ENCODE measurements at regions not wholly inside any gene's neighbourhood (a gene's known extent, or its start where the extent isn't known, plus 50 kb on each side); places are given as distances from the start of the nearest gene placed in this dataset.
"Not testable (repeated sequence)": the region's sequence is repeated elsewhere in the genome, so short reads cannot be mapped to it uniquely, and the experiment has no call there.

GRCh38 chr1:187691439-187691838, 862.7 kb downstream of the PLA2G4A start:
- Histone ChIP-seq H3K4me3 (no peak overlapping the region), H3K27ac (no peak overlapping the region), H3K9ac (no peak overlapping the region), H3K4me1 (no peaks in the 10 kb centered on the region), H3K9me3 (no peaks in the 10 kb centered on the region), H3K4me2 (no peak overlapping the region), H3K27me3 (no peaks in the 10 kb centered on the region), H3K36me3 (no peaks in the 10 kb centered on the region), H4K20me1 (no peaks in the 10 kb centered on the region)
- TF ChIP-seq Cebpa-rat (IDR thresholded peaks at IDR 0.05) = no peak

- Histone ChIP-seq H3K27me3 (no peaks in the 10 kb centered on the region), H3K9me3 (no peaks in the 10 kb centered on the region), H3K4me3 (no peak overlapping the region), H3K9ac (no peak overlapping the region), H3K4me1 (no peaks in the 10 kb centered on the region), H3K4me2 (no peak overlapping the region), H3K36me3 (no peaks in the 10 kb centered on the region), H3K27ac (no peak overlapping the region), H4K20me1 (no peaks in the 10 kb centered on the region)
- no peak for TF ChIP-seq Cebpa-rat (IDR thresholded peaks at IDR 0.05)
Measured at GRCh38 chr1:187692799-187693198, 864.0 kb downstream of the PLA2G4A start.

GRCh38 chr1:187696073-187696472, 867.3 kb downstream of the PLA2G4A start:
- Histone ChIP-seq H3K27me3 (no peaks in the 10 kb centered on the region), H3K4me2 (no peak overlapping the region), H3K9ac (no peak overlapping the region), H4K20me1 (no peaks in the 10 kb centered on the region), H3K4me3 (no peak overlapping the region), H3K9me3 (no peaks in the 10 kb centered on the region), H3K27ac (no peak overlapping the region), H3K36me3 (no peaks in the 10 kb centered on the region), H3K4me1 (no peaks in the 10 kb centered on the region)
- no peak for TF ChIP-seq Cebpa-rat (IDR thresholded peaks at IDR 0.05)

GRCh38 chr1:187703138-187704130, 874.7 kb downstream of the PLA2G4A start:
- not testable (repeated sequence) for H4K20me1 ChIP-seq, H3K27me3 ChIP-seq, H3K9me3 ChIP-seq, H3K9ac ChIP-seq, H3K27ac ChIP-seq, H3K4me1 ChIP-seq, H3K36me3 ChIP-seq, H3K4me3 ChIP-seq, H3K4me2 ChIP-seq

- no peak for TF ChIP-seq Cebpa-rat (IDR thresholded peaks at IDR 0.05)
- Histone ChIP-seq H3K4me2 (no peak overlapping the region), H3K36me3 (no peaks in the 10 kb centered on the region), H3K9me3 (no peaks in the 10 kb centered on the region), H3K4me3 (no peak overlapping the region), H3K27me3 (no peaks in the 10 kb centered on the region), H3K4me1 (no peaks in the 10 kb centered on the region), H3K9ac (no peak overlapping the region), H4K20me1 (no peaks in the 10 kb centered on the region), H3K27ac (no peak overlapping the region)
Measured at GRCh38 chr1:187714470-187714869, 885.7 kb downstream of the PLA2G4A start.

GRCh38 chr1:187715483-187715882, 886.7 kb downstream of the PLA2G4A start:
- H3K9me3 ChIP-seq = no peaks in the 10 kb centered on the region
- H3K9ac ChIP-seq = no peak overlapping the region
- TF ChIP-seq Cebpa-rat (IDR thresholded peaks at IDR 0.05) = no peak
- no peaks in the 10 kb centered on the region for H3K27me3 ChIP-seq
- no peaks in the 10 kb centered on the region for H3K36me3 ChIP-seq
- no peak overlapping the region for H3K27ac ChIP-seq
- H3K4me1 ChIP-seq = no peaks in the 10 kb centered on the region
- no peak overlapping the region for H3K4me3 ChIP-seq
- no peaks in the 10 kb centered on the region for H4K20me1 ChIP-seq
- H3K4me2 ChIP-seq = no peak overlapping the region

GRCh38 chr1:187716160-187716559, 887.4 kb downstream of the PLA2G4A start:
- no peaks in the 10 kb centered on the region for H3K4me1 ChIP-seq
- no peak overlapping the region for H3K27ac ChIP-seq
- no peaks in the 10 kb centered on the region for H3K9me3 ChIP-seq
- no peak overlapping the region for H3K4me3 ChIP-seq
- H3K36me3 ChIP-seq = no peaks in the 10 kb centered on the region
- no peaks in the 10 kb centered on the region for H4K20me1 ChIP-seq
- no peak overlapping the region for H3K9ac ChIP-seq
- TF ChIP-seq Cebpa-rat (IDR thresholded peaks at IDR 0.05) = no peak
- H3K27me3 ChIP-seq = no peaks in the 10 kb centered on the region
- H3K4me2 ChIP-seq = no peak overlapping the region

- H4K20me1 ChIP-seq = no peaks in the 10 kb centered on the region
Measured at GRCh38 chr1:187718527-187718926, 889.8 kb downstream of the PLA2G4A start.

GRCh38 chr1:187721216-187721615, 892.5 kb downstream of the PLA2G4A start:
- no peak overlapping the region for H3K4me2 ChIP-seq
- no peaks in the 10 kb centered on the region for H4K20me1 ChIP-seq
- no peaks in the 10 kb centered on the region for H3K9me3 ChIP-seq
- no peaks in the 10 kb centered on the region for H3K36me3 ChIP-seq
- TF ChIP-seq Cebpa-rat (IDR thresholded peaks at IDR 0.05) = no peak
- H3K4me3 ChIP-seq = no peak overlapping the region
- no peak overlapping the region for H3K9ac ChIP-seq
- no peak overlapping the region for H3K27ac ChIP-seq
- no peaks in the 10 kb centered on the region for H3K4me1 ChIP-seq
- H3K27me3 ChIP-seq = no peaks in the 10 kb centered on the region

More at GRCh38 chr1:187718527-187718926, 889.8 kb downstream of the PLA2G4A start:
- no peak for TF ChIP-seq Cebpa-rat (IDR thresholded peaks at IDR 0.05)
- H3K4me3 ChIP-seq = no peak overlapping the region
- no peaks in the 10 kb centered on the region for H3K36me3 ChIP-seq
- no peak overlapping the region for H3K27ac ChIP-seq
- no peak overlapping the region for H3K4me2 ChIP-seq
- H3K27me3 ChIP-seq = no peaks in the 10 kb centered on the region
- no peak overlapping the region for H3K9ac ChIP-seq
- H3K9me3 ChIP-seq = no peaks in the 10 kb centered on the region
- no peaks in the 10 kb centered on the region for H3K4me1 ChIP-seq

GRCh38 chr1:187725216-187725615, 896.5 kb downstream of the PLA2G4A start:
- no peak overlapping the region for H3K9ac ChIP-seq
- no peak overlapping the region for H3K4me3 ChIP-seq
- H4K20me1 ChIP-seq = no peaks in the 10 kb centered on the region
- H3K27ac ChIP-seq = no peak overlapping the region
- no peaks in the 10 kb centered on the region for H3K36me3 ChIP-seq
- no peak overlapping the region for H3K4me2 ChIP-seq
- H3K4me1 ChIP-seq = no peaks in the 10 kb centered on the region
- H3K27me3 ChIP-seq = no peaks in the 10 kb centered on the region
- H3K9me3 ChIP-seq = no peaks in the 10 kb centered on the region
- TF ChIP-seq Cebpa-rat (IDR thresholded peaks at IDR 0.05) = no peak

All from BLaER1 (cell line).